ENCODE measurements at regions not wholly inside any gene's neighbourhood (a gene's known extent, or its start where the extent isn't known, plus 50 kb on each side); places are given as distances from the start of the nearest gene placed in this dataset.

DNA sequence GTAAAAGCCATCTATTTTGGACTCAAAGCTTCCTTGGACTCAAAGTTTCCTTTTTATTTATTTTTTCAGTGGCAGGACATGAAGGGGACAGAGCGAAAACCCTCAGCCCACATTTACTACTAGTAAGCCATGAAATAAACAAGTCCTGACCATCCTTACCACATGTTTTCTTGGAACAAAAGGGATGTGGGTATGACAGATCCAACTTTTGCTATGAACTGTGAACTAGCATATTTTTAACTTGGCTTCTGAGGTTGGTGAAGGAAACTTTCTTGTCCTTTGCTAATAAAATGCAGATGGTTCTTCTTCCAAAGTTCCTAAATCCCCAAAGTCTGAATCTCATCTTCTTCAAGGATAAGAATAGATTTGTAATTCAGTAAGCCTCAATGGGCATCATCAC, 122.7 kb upstream of the TNC start:
- H3K27ac ChIP-seq: no peak overlapping the region
- no peak overlapping the region for H3K4me2 ChIP-seq
- ChIA-PET POLR2A (no interaction called here), CTCF (interaction anchor here (1.1 kb wide), 1 partner anchor 70 kb away, joined by 3 read pairs; no protein-coding TSS in a partner anchor)
- H3K4me1 ChIP-seq: 0 out of 3 replicates have a peak, but pooled peaks cover 5% of the 10 kb centered on the region
- no peaks in the 10 kb centered on the region for H3K9me3 ChIP-seq
- no peak overlapping the region for H3K4me3 ChIP-seq
- TF ChIP-seq PHF8 (IDR thresholded peaks at IDR 0.05; ENCODE audit: borderline replicate concordance, low read depth) (no peak), MAZ (IDR thresholded peaks at IDR 0.05; ENCODE audit: borderline replicate concordance, low read depth, low read length) (no peak), RNF2 (IDR thresholded peaks at IDR 0.05; ENCODE audit: borderline replicate concordance, low read depth) (no peak), ZFP36 (IDR thresholded peaks at IDR 0.05; ENCODE audit: borderline replicate concordance, partially characterized antibody) (no peak), CBX8 (IDR thresholded peaks at IDR 0.05) (no peak), HDAC2 (IDR thresholded peaks at IDR 0.05) (no peak), HOXB5 (CRISPR knock-in tag; IDR thresholded peaks at IDR 0.05) (no peak), EP300 (IDR thresholded peaks at IDR 0.05) (no peak), KDM5A (IDR thresholded peaks at IDR 0.05) (no peak), EHMT2 (IDR thresholded peaks at IDR 0.05; ENCODE audit: low read depth) (no peak), POLR2AphosphoS2 (conservative IDR thresholded peaks at IDR 0.05; ENCODE audit: low read length) (no peak)
- TF ChIP-seq, protein P1, sequence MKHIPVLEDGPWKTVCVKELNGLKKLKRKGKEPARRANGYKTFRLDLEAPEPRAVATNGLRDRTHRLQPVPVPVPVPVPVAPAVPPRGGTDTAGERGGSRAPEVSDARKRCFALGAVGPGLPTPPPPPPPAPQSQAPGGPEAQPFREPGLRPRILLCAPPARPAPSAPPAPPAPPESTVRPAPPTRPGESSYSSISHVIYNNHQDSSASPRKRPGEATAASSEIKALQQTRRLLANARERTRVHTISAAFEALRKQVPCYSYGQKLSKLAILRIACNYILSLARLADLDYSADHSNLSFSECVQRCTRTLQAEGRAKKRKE (CRISPR knock-in tag; IDR thresholded peaks at IDR 0.05; ENCODE audit: low read depth): no peak
- TF ChIP-seq, protein P2, sequence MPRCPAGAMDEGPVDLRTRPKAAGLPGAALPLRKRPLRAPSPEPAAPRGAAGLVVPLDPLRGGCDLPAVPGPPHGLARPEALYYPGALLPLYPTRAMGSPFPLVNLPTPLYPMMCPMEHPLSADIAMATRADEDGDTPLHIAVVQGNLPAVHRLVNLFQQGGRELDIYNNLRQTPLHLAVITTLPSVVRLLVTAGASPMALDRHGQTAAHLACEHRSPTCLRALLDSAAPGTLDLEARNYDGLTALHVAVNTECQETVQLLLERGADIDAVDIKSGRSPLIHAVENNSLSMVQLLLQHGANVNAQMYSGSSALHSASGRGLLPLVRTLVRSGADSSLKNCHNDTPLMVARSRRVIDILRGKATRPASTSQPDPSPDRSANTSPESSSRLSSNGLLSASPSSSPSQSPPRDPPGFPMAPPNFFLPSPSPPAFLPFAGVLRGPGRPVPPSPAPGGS (IDR thresholded peaks at IDR 0.05): no peak
- TF ChIP-seq, protein P3, sequence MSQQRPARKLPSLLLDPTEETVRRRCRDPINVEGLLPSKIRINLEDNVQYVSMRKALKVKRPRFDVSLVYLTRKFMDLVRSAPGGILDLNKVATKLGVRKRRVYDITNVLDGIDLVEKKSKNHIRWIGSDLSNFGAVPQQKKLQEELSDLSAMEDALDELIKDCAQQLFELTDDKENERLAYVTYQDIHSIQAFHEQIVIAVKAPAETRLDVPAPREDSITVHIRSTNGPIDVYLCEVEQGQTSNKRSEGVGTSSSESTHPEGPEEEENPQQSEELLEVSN (IDR thresholded peaks at IDR 0.05; ENCODE audit: borderline replicate concordance, low read depth): no peak
- WGBS (ENCODE audit: missing lambda C conversion rate): 86% methylated on average over 1 of the region's 1 CpG
- ATAC-seq (no peak), DNase-seq (ENCODE audit: low read depth in 1 of 2, low spot score in 1 of 2) (no peak), FAIRE-seq (no peak)

DNA sequence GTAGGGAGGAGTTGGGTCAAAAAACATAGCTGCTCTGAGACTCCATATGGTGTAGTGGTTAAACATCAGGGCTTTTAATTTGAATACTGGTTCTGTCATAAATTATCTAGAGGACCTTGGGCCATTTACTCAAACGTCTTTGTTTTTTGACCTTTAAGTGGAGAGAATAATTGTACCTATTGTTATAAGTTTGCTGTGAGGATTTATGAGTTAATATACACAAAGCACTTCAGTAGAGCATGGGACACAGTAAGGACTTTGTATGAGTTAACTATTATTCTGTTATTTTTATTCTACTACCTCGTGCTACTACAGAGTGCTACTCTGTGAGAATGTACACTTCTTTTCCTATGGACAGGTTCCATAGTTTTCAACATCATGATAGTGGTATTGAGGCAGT, 123.7 kb upstream of the TNC start:
- POLR2A ChIA-PET: no interaction called here

More for the DNA sequence above, 123.7 kb upstream of the TNC start:
- CTCF ChIA-PET: interaction anchor here (1.1 kb wide), 1 partner anchor 30 kb away, joined by 4 read pairs; no protein-coding TSS in a partner anchor
- H3K4me3 ChIP-seq: no peak overlapping the region
- FAIRE-seq (no peak), DNase-seq (ENCODE audit: low read depth in 1 of 2, low spot score in 1 of 2) (no peak), ATAC-seq (no peak)
- no peak for TF ChIP-seq FOSL2 (IDR thresholded peaks at IDR 0.05)
- TF ChIP-seq FOSL2 (CRISPR knock-in tag; IDR thresholded peaks at IDR 0.05): no peak
- no peak for TF ChIP-seq JUN (IDR thresholded peaks at IDR 0.05)
- no peak for TF ChIP-seq ESRRA (IDR thresholded peaks at IDR 0.05; ENCODE audit: borderline replicate concordance, low read length)
- no peak for TF ChIP-seq FOXS1 (CRISPR knock-in tag; IDR thresholded peaks at IDR 0.05)
- TF ChIP-seq NPAS2 (CRISPR knock-in tag; IDR thresholded peaks at IDR 0.05; ENCODE audit: borderline replicate concordance): no peak
- no peak for TF ChIP-seq MAFK (IDR thresholded peaks at IDR 0.05; ENCODE audit: partially characterized antibody)
- TF ChIP-seq EP300 (IDR thresholded peaks at IDR 0.05): no peak
- no peak for TF ChIP-seq RCOR1 (IDR thresholded peaks at IDR 0.05; ENCODE audit: low read depth, low read length)
- TF ChIP-seq, protein P2 (IDR thresholded peaks at IDR 0.05): no peak
- TF ChIP-seq, protein P4, sequence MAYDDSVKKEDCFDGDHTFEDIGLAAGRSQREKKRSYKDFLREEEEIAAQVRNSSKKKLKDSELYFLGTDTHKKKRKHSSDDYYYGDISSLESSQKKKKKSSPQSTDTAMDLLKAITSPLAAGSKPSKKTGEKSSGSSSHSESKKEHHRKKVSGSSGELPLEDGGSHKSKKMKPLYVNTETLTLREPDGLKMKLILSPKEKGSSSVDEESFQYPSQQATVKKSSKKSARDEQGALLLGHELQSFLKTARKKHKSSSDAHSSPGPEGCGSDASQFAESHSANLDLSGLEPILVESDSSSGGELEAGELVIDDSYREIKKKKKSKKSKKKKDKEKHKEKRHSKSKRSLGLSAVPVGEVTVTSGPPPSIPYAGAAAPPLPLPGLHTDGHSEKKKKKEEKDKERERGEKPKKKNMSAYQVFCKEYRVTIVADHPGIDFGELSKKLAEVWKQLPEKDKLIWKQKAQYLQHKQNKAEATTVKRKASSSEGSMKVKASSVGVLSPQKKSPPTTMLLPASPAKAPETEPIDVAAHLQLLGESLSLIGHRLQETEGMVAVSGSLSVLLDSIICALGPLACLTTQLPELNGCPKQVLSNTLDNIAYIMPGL (CRISPR knock-in tag; IDR thresholded peaks at IDR 0.05; ENCODE audit: borderline replicate concordance): no peak
- no peak for TF ChIP-seq RARB (CRISPR knock-in tag; IDR thresholded peaks at IDR 0.05)
- TF ChIP-seq MAZ (IDR thresholded peaks at IDR 0.05; ENCODE audit: borderline replicate concordance, low read depth, low read length): no peak
- TF ChIP-seq CBX8 (IDR thresholded peaks at IDR 0.05): no peak
- no peak for TF ChIP-seq POLR2AphosphoS2 (conservative IDR thresholded peaks at IDR 0.05; ENCODE audit: low read length)
- no peak for TF ChIP-seq MYC (IDR thresholded peaks at IDR 0.05; ENCODE audit: borderline replicate concordance, low read length)
- TF ChIP-seq RAD21 (conservative IDR thresholded peaks at IDR 0.05 in 1 of 2, IDR thresholded peaks at IDR 0.05 in 1 of 2): no peak
- TF ChIP-seq EHMT2 (IDR thresholded peaks at IDR 0.05; ENCODE audit: low read depth): no peak
- no peak for TF ChIP-seq HEYL (CRISPR knock-in tag; IDR thresholded peaks at IDR 0.05)
- H3K9me3 ChIP-seq: no peaks in the 10 kb centered on the region
- H3K27ac ChIP-seq: no peak overlapping the region
- 0 out of 3 replicates have a peak, but pooled peaks cover 5% of the 10 kb centered on the region for H3K4me1 ChIP-seq
- no peak overlapping the region for H3K4me2 ChIP-seq
- WGBS (ENCODE audit: missing lambda C conversion rate): 19% methylated on average over 2 of the region's 2 CpGs
